ENCODE measurements at regions not wholly inside any gene's neighbourhood (a gene's known extent, or its start where the extent isn't known, plus 50 kb on each side); places are given as distances from the start of the nearest gene placed in this dataset.

- H3K27ac ChIP-seq (ENCODE audit: low read depth, low read length): no peak overlapping the region
- Mint-ChIP-seq H3K4me3 (no peak overlapping the region), H3K27me3 (ENCODE audit: insufficient read depth) (no peaks in the 10 kb centered on the region), H3K9me3 (no peaks in the 10 kb centered on the region), H3K4me1 (no peaks in the 10 kb centered on the region), H3K27ac (no peak overlapping the region), H3K36me3 (ENCODE audit: low read depth) (no peaks in the 10 kb centered on the region)
- no peaks in the 10 kb centered on the region for H3K9me3 ChIP-seq (ENCODE audit: control insufficient read depth, low read length)
- no peak overlapping the region for H3K4me3 ChIP-seq (ENCODE audit: low read length)
- 92 to 93% methylated on average over 7 of the region's 7 CpGs for WGBS, 2 experiments (ENCODE audit: insufficient coverage in 1 of 2, insufficient read length in 1 of 2)
- H3K36me3 ChIP-seq (ENCODE audit: control insufficient read depth, insufficient read depth, low read length): no peaks in the 10 kb centered on the region
- TF ChIP-seq, protein P1, sequence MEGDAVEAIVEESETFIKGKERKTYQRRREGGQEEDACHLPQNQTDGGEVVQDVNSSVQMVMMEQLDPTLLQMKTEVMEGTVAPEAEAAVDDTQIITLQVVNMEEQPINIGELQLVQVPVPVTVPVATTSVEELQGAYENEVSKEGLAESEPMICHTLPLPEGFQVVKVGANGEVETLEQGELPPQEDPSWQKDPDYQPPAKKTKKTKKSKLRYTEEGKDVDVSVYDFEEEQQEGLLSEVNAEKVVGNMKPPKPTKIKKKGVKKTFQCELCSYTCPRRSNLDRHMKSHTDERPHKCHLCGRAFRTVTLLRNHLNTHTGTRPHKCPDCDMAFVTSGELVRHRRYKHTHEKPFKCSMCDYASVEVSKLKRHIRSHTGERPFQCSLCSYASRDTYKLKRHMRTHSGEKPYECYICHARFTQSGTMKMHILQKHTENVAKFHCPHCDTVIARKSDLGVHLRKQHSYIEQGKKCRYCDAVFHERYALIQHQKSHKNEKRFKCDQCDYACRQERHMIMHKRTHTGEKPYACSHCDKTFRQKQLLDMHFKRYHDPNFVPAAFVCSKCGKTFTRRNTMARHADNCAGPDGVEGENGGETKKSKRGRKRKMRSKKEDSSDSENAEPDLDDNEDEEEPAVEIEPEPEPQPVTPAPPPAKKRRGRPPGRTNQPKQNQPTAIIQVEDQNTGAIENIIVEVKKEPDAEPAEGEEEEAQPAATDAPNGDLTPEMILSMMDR (conservative IDR thresholded peaks at IDR 0.05): no peak
- no peaks in the 10 kb centered on the region for H3K4me1 ChIP-seq (ENCODE audit: control insufficient read depth, insufficient read depth, low read length)
- no peak overlapping the region for H3K9ac ChIP-seq (ENCODE audit: extremely low read depth, low read length, poor library complexity, severe bottlenecking)
- H3K27me3 ChIP-seq (ENCODE audit: control insufficient read depth, insufficient read depth, low read length, poor library complexity, severe bottlenecking): no peaks in the 10 kb centered on the region
- DNase-seq: no peak
Measured at GRCh38 chr11:109747839-109748238, 325.8 kb downstream of the C11orf87 start.

GRCh38 chr11:109749476-109749875, 327.5 kb downstream of the C11orf87 start:
- WGBS, 2 experiments (ENCODE audit: insufficient coverage in 1 of 2, insufficient read length in 1 of 2): 100% methylated on average over 1 of the region's 1 CpG; no CpG with 5 or more reads in 1 of the 2 experiments
- Histone ChIP-seq H3K27ac (ENCODE audit: low read depth, low read length) (no peak overlapping the region), H3K9me3 (ENCODE audit: control insufficient read depth, low read length) (no peaks in the 10 kb centered on the region), H3K4me1 (ENCODE audit: control insufficient read depth, insufficient read depth, low read length) (no peaks in the 10 kb centered on the region), H3K9ac (ENCODE audit: extremely low read depth, low read length, poor library complexity, severe bottlenecking) (no peak overlapping the region), H3K27me3 (ENCODE audit: control insufficient read depth, insufficient read depth, low read length, poor library complexity, severe bottlenecking) (no peaks in the 10 kb centered on the region), H3K4me3 (ENCODE audit: low read length) (no peak overlapping the region), H3K36me3 (ENCODE audit: control insufficient read depth, insufficient read depth, low read length) (no peaks in the 10 kb centered on the region)
- no peak for DNase-seq
- no peaks in the 10 kb centered on the region for H3K27me3 Mint-ChIP-seq (ENCODE audit: insufficient read depth)
- H3K36me3 Mint-ChIP-seq (ENCODE audit: low read depth): no peaks in the 10 kb centered on the region
- H3K4me3 Mint-ChIP-seq: no peak overlapping the region
- no peak overlapping the region for H3K27ac Mint-ChIP-seq
- TF ChIP-seq, protein P1 (conservative IDR thresholded peaks at IDR 0.05): no peak
- H3K4me1 Mint-ChIP-seq: no peaks in the 10 kb centered on the region
- H3K9me3 Mint-ChIP-seq: no peaks in the 10 kb centered on the region

DNA sequence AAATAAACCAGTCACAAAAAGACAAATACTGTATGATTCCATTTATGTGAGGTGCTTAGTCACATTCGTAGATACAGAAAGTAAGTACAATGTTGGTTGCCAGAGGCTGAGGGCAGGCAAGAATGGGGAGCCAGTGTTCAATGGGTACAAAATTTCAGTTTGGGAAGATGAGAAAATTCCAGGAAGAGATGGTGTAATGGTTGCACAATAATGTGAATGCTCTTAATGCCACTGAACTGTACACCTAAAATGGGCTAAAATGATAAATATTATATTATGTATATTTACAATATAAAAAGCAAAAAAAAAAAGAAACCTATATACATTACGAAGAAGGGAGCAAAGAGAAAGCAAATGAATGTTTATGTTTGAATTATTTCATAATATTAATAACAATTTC, 329.0 kb downstream of the C11orf87 start:
- H3K4me1 ChIP-seq (ENCODE audit: control insufficient read depth, insufficient read depth, low read length): no peaks in the 10 kb centered on the region
- H3K36me3 ChIP-seq (ENCODE audit: control insufficient read depth, insufficient read depth, low read length): no peaks in the 10 kb centered on the region
- Mint-ChIP-seq H3K36me3 (ENCODE audit: low read depth) (no peaks in the 10 kb centered on the region), H3K27ac (no peak overlapping the region), H3K4me3 (no peak overlapping the region), H3K4me1 (no peaks in the 10 kb centered on the region), H3K27me3 (ENCODE audit: insufficient read depth) (no peaks in the 10 kb centered on the region), H3K9me3 (no peaks in the 10 kb centered on the region)
- no peak overlapping the region for H3K4me3 ChIP-seq (ENCODE audit: low read length)
- H3K27me3 ChIP-seq (ENCODE audit: control insufficient read depth, insufficient read depth, low read length, poor library complexity, severe bottlenecking): no peaks in the 10 kb centered on the region
- WGBS, 2 experiments (ENCODE audit: insufficient coverage in 1 of 2, insufficient read length in 1 of 2): 89 to 100% methylated on average over 1 of the region's 2 CpGs
- no peaks in the 10 kb centered on the region for H3K9me3 ChIP-seq (ENCODE audit: control insufficient read depth, low read length)
- no peak overlapping the region for H3K27ac ChIP-seq (ENCODE audit: low read depth, low read length)
- TF ChIP-seq, protein P1 (conservative IDR thresholded peaks at IDR 0.05): no peak
- H3K9ac ChIP-seq (ENCODE audit: extremely low read depth, low read length, poor library complexity, severe bottlenecking): no peak overlapping the region
- no peak for DNase-seq
